ENCODE measurements at regions not wholly inside any gene's neighbourhood (a gene's known extent, or its start where the extent isn't known, plus 50 kb on each side); places are given as distances from the start of the nearest gene placed in this dataset.
"Not testable (repeated sequence)": the region's sequence is repeated elsewhere in the genome, so short reads cannot be mapped to it uniquely, and the experiment has no call there.

DNA sequence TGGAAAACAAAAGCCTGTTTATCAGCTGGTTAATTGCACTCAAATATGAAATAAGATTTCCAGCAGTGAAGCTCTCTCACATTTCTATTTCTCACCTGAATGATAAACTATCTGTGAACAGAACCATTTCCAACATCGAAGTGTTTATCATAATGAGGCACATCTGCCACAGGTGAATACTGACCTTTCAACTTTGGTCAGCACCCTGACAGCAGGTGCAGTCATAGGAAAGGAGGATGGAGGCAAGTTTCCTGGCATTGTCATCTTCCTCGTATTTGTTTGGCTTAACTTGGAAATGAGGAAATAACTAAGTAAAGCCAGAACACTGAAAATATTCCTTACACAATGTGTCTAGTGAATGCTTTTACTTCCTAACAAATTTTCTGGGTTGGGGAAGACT, 716.4 kb downstream of the NR2F1-AS1 start:
- no peak for DNase-seq (ENCODE audit: low read depth)

DNA sequence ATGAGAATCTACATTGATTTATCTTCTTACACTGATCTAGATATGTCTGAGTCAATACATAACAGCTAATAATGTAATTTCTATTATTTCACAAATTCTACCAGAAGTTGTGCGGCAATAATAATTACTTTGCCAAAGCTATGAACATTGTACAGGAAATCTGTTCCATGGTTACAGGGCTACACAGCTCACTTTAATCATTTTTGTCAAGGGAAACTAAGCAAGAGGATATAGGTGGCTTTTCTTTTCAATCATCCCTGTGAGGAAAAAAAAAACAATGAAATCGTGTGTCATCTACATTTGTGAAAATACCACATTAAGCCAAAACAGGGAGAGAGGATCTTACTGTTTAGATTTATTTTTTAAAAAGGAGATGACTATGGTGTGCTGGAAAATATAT, 717.4 kb downstream of the NR2F1-AS1 start:
- DNase-seq (ENCODE audit: low read depth) = no peak

DNA sequence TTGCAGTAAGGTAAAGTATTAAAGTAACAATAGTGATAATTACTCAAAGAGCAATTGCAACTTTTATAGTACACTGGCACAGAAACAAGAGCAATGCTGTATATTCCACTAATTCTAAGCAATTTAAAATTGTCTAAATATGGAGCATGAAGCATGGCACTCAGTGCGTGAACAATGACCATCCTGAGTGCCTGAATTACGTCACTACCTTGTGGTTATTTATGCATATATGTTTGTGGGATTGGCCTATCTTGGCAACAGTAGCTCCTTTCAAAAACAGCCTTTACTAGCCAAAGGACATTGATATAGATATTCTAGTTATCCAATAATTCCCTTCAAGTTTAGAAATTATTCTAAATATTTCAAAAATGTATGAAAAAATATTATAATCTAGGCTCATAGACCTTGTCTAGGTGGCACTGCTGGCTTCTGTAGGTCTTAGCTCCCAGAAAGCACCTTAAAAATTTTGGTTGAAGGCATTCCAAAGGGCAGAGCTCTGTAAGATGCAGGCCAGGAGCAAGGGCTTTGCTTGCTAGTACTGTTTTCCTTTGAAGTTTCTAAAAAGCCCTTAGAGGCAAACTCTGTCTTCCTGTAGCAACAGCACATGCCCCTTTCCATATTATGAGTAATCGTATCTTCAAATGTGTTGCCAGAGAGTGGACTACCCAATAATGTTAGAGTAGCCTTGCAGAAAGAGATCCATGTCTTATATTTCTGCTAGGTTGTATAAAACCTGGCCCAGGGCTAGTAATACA, 719.3 kb downstream of the NR2F1-AS1 start:
- no peak for DNase-seq (ENCODE audit: low read depth)

DNA sequence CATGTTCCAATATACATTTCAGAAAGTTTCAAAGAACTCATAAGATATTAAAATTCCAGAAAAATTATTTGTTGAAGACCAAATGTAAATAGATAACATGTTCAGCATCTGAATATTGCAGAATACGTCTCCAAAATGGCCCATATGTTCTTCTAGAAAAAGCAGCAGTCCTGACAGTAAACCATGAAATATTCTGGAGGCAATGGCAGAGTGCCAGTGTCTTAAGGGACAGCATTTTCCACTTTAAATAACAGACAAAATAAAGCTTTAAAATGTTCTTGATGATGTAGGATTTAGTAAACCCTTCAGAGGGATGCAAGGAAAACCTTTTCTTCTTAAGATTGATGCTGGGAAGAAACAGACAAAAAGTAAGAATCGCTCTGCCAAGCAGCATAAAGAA, 721.0 kb downstream of the NR2F1-AS1 start:
- no peak for DNase-seq (ENCODE audit: low read depth)

DNA sequence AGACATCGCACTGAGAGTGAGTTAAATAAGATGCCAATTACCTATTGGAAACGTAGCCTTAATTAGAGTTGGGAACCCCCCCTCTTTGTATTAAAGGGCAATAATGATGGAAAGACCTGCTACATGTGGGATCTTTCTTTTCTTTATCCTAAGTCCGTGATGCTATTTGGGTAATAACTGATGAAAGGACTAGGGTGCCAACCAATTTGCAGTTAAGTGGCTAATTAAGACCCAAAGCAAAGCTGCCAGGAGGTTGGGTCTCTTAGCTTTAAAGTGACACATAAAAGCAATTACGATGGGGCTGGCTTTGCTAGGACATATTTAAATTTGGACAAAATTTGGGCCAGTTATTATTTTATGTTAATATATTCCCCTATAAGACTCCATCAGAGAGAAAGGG, 728.8 kb downstream of the NR2F1-AS1 start:
- DNase-seq (ENCODE audit: low read depth) = no peak

DNA sequence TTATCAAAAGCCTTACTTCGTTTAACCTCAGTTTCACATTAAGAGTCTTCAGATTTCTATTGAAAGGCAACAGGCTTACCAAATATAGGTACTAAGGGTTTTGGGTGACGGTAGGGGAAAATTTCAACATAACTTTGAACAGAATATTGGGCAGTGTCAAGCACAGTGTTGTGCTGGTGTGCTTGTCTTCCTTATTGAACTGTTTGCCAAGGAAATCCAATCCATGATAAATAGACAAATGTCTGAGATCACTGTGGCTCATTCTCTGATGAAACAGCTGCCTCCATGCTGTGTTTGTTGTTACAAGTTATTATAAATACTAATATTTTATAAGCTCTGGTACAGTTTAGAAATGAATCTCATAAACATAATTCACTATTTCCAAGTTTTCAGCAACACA, 730.1 kb downstream of the NR2F1-AS1 start:
- no peak for DNase-seq (ENCODE audit: low read depth)

DNA sequence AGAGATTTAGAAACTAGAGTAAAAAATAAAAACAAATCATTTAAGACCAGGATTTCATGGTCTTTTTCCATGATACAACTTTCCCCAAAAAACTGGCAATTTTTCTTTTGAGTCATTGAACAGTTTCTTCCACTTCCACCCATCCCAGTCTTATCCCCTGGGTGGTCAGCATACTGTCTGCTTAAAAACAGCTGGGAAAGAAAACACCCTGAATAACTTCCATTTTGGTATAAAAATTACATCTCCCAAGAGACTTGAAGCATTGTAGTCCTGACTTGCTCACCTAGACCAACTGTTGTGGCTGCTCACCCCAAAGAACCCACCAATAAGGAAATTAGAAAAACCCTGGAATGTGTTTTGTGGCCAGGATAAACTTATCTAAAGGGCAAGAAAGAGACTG, 731.3 kb downstream of the NR2F1-AS1 start:
- DNase-seq (ENCODE audit: low read depth) = no peak

DNA sequence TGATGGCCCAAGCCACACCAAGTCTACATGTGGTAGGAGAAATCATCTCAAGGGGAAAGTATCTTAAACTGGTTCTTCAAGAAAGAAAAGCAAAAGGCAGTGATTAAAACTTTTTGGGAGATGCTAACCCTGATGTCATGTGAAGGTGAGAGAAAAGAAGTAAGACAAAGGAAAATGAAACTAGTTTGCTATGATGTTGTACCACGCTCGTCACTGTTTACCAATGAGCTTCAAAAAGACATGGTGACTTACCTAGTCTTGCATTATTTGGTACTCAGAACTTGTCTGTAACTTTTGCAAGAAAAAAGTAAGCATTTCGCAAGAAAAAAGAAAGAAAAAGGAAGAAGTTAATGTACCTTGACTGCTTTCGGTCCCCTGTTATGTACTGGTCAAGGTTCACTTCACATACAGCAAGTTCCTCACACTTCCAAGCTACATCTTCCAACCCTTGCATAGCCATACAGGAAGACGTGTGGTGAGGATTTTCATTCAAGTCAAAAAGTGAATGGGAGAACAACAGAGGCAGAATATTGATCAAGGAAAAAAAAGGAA, 739.3 kb downstream of the NR2F1-AS1 start:
- DNase-seq (ENCODE audit: low read depth) = no peak

DNA sequence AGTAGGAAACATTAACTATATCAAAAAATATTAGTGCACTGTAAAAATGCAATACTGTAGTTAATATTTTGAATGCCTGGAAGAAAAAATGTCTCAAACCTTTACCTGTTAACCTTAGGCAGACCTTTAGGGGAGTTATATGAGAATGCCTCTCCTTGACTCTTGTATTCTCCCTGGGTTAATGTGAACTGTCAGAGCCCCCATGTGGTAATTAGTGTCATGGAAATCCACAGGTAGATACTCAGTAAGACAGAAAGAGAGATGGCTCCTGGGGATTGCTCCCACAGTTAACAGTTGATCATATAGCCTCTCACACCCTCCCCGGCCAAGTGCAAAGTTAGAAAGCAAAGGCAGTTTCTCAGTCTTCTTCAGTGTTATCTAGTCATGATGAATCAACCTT, 742.8 kb downstream of the NR2F1-AS1 start:
- no peak for DNase-seq (ENCODE audit: low read depth)

DNA sequence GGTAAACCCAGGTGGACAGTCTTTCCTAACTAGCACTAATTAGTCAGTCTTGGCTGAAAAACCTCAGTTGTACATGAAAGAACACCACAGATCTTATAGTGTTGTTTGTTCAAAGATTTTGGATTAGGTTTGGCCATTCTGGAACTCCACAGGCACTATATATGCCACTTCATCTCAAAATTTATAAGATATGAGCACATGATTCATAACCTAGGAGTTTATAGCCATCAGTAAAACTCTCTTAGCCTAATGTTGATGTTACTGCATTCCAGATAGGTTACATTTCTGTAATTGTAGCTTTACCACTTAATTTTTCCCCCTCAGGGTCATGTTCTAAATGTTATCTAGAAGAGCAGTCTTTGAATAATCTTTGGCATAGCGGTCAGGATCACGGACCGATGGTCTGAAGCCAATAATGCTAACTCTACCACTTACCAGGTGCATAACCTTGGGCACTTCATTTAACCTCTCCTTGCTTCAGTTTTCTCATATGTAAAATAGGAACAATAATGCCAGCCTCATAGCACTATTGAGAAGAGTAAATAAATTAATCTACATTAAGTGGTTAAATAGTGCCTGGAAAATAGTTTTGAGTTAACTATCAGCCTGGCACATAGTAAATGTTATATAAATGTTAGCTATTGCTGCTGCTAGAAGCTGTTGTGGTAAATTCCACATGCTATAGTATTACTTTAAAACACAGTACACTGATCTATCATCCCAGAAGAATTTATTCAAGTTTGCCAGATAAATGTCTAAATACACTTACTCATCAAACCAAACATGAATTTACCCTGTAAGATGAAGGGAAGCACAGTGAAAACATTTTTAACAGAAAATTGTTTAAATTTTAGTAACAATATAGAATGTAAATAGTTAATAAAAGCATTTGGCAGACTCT, 743.9 kb downstream of the NR2F1-AS1 start:
- no peak for DNase-seq (ENCODE audit: low read depth)

DNA sequence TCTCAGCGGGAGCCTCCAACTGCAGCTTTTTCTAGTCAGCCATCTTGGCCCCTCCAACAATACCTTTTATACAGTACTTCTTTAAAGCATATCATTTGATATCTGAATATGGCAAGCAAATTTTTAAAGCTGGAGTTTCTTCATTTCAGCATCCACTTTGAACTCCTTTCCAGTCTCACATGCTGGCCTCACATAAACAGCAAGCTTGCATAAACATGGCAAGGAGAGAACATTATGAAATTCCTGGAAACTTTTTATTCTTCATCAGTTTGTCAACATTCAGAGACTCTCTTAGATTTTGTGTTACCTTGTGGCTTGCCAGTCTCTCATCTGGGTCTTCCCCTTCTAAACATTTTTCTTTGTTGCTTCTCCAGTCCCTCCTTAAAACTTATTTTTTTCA, 745.3 kb downstream of the NR2F1-AS1 start:
- DNase-seq (ENCODE audit: low read depth) = no peak

DNA sequence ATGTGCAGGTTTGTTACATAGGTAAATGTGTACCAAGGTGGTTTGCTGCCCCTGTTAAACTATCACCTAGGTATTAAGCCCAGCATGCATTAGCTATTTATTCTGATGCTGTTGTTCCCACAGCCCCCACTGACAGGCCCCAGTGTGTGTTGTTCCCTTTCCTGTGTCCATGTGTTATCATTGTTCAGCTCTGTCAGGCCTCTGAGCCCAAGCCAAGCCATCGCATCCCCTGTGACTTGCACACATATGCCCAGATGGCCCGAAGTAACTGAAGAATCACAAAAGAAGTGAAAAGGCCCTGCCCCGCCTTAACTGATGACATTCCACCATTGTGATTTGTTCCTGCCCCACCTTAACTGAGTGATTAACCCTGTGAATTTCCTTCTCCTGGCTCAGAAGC, 757.5 kb downstream of the NR2F1-AS1 start:
- not testable (repeated sequence) for DNase-seq (ENCODE audit: low read depth)

DNA sequence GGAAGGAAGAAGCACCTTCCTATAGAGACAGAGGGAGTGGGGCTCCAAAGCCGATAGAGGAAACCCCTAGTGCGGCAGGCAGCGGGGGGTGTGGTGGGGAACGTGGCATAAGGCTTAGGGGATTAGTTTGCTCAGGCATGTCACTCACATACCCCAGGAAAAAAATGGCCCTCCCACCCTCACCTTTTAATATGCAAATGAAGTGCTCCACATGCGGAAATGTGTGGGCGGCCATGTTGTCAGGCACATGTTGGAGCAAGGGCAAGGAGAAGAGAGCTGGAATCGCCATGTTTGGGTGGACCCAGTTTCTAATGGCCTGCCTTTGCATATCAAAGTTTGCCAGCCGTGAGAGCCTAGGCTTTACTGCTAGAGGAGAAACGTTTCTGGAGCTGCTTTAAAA, 758.8 kb downstream of the NR2F1-AS1 start:
- DNase-seq (ENCODE audit: low read depth) = no peak

DNA sequence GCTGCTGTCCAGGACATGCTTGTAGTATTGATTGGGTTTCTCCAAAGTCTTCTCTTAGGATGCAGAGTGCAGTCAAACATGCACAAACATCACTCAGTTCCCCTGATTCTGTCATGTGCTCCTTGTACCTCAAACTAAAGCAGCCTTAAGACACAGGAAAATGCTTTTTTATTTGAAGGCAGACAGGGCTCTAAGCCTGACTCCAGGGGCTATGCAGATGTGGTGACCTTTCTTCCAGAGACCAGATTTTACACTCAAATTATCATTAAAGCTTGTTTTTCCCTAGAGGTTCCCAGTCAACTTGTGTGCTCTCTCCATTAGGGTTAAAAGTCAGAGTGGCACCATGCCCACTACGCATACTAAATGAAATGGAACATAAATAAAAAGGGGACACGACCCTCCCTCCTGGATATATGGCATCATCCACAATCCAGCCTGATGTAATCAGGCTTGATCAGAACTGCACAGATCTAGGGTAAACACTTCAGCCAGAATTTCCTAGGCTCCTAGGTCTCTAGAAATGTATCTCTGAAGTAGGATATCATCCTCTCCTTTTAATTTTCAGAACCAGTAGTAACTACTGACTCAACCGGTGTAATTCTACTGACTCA, 771.1 kb downstream of the NR2F1-AS1 start:
- no peak for DNase-seq (ENCODE audit: low read depth)

DNA sequence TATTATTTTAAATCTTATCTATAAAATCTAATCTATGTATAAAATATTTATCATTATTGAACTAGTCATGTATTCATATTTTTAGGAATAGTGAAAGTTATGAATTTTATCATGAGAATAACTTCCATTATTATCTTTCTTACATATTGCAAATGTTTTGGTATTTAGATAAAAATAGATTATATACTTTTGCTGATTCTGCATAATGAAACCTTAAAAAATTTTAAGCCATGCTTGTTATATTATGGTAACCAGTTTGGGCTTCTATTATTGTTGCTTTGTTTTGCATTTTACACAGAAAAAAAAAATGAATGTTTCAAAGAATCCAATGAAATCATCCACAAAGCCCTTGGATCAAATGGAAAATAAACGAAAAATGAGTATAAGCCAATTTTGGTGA, 772.5 kb downstream of the NR2F1-AS1 start:
- no peak for DNase-seq (ENCODE audit: low read depth)

DNA sequence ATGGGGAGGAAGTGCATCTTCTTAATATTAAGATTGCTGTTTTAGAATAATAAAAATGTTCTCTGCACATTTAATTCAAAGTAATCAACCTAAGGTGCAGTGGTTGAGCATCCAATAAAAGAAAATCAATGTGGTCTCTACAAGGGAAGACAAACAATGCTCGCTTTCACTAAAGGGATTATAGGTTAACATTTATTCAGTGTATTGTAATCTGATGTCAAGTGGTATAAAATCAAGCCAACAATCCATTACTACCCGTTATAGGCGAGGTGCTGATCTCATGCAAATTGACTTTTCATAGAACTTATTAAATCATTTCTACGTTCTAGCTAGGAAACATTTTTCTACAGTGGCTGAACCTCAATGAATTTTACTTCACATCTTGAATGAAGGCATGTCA, 773.9 kb downstream of the NR2F1-AS1 start:
- DNase-seq (ENCODE audit: low read depth) = no peak

DNA sequence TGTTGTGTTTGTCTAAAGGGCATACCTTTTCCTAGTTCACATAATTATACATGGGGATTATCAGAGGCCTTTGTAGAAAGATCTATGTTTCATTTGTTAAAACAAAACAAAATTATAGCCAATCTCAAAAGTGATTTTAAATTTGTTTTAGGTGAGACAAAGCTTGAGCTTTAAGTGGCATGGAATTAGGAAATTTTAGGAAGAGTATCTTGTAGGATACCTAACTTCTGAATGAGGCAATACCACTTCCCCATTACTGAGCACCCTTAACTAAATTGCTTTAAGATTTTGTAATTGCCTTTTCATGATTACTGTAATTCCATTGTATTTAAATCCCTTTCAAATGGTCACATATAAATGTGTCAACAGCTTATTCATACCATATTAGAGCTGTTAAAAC, 775.6 kb downstream of the NR2F1-AS1 start:
- DNase-seq (ENCODE audit: low read depth) = no peak

DNA sequence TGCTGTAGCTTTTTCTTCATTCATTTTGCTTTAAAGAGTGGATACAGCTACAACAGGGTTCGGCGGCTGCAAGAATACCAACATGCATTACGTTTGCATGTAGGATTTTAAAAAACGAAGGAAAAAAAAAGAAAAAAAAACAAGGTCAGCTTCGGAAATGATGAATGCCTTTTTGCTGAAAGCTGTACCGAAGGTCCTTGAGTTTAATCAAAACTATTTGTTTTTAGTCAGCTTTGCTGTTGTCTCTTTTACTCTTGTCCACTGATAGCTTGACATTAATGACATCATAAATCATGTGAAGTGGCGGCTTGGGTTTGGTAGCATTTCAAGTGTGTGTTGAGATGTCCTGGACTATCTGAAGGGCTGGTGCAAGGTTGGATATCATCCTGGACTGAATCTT, 779.1 kb downstream of the NR2F1-AS1 start:
- DNase-seq (ENCODE audit: low read depth) = no peak

DNA sequence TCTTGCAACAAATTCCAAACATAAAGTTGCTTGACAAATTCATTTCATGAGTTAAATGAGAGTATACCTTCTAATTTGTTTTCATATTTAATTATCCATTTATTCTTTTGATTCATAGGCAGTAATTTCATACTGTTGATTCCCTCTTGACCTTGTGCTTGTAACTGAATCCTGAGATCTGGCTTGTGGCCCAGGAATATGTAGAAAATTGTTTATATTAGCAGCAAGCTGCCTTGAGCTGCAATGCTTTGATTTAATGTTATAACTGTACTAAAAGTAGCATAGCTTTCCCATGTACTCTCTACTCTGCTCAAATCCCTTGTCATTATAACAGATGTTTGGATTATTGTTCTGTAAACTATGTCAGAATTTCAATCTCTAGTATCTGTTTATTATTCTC, 780.7 kb downstream of the NR2F1-AS1 start:
- no peak for DNase-seq (ENCODE audit: low read depth)

DNA sequence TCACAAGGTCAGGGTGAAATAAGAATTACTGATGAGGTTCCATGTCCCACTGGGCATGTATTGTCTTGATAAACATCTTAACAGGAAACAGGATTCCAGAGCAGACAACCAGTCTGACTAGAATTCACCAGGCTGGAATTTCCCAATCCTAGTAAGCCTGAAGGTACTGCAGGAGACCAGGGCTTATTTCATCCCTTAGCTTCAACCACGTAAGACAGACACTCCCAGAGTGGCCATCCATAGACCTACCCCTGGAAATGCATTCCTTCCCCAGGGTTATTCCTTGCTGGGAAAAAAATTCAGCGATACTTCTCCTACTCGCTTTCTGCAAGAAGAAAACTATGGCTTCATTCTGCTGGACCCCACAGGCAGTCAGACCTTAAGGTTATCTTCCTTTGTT, 785.4 kb downstream of the NR2F1-AS1 start:
- no peak for DNase-seq (ENCODE audit: low read depth)

DNA sequence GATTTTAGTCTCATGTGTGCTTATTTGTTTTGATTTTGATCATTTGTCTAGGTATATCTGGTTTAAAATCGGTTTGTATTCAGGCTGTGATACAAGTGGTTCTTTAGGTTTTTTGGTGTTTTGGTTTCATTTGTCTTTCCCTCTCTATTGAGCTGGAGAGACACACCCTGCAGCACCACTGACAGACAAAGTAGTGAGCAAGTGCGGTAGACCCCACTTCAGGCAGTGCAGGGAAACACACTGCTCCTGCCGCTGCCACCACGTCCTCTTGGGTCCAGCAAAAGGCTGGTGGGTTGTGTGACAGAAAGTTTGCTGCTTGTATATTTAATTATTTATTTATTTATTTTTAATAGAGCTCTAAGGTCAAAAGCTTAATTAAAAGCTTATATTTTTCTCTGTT, 801.0 kb downstream of the NR2F1-AS1 start:
- DNase-seq (ENCODE audit: low read depth) = no peak

DNA sequence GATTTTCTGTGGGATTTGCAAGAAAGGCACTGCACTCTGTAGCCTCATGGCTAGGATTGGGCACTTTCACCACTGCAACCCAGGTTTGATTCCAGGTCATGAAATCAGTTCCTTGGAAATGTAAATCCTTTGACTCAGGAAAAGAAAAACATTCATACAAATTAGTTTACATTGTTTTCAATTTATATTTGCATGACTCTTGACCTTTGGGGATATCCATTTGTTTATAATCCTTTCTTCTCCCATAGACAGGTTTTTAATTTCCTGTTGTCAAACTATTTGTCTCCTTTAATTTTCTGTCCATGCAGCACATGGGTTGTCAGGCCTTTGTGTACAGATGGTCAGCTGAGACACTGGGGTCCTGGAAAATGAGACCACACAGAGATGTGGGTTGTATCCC, 801.5 kb downstream of the NR2F1-AS1 start:
- no peak for DNase-seq (ENCODE audit: low read depth)

DNA sequence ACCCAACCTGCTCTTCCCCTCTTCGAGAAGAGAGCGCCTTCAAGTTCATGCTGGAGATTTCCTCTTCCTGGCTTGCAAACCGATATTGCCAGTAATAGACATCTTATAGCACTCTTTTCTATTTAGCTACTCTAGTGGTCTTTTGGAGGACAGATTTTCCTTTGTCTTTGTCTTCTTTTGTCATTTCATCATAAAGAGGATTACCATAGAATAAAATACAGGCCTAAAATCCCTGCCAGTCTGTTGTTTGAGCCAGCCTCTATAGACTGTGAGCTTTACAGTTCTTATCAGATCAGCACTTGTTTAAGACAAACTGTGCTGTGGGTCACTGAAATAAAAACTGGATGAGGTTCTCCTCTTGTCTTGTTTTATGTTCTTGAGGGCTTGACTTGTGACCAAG, 802.8 kb downstream of the NR2F1-AS1 start:
- no peak for DNase-seq (ENCODE audit: low read depth)
